Tibial nerve (tissue), 4 donors: ENCODE measurements at regions not wholly inside any gene's neighbourhood (a gene's known extent, or its start where the extent isn't known, plus 50 kb on each side); places are given as distances from the start of the nearest gene placed in this dataset.

ENCODE experiments used
- EP300 ChIP-seq, 2 donors: sonication (generic); formaldehyde crosslinking; IDR thresholded peaks; one replicate each; pipeline ENCODE4 v1.6.1; 2017; ENCODE audit warnings: antibody characterized with exemption in 2 of 2, mild to moderate bottlenecking in 1 of 2
- POLR2A ChIP-seq, 2 donors: fragments of 450-650 bp; IDR thresholded peaks; one replicate each; pipeline ENCODE4 v1.6.1; 2017; ENCODE audit warnings: antibody characterized with exemption in 2 of 2, mild to moderate bottlenecking in 2 of 2, moderate library complexity in 2 of 2
- TF ChIP-seq, protein P1 (sequence below), 5 experiments: fragments of 200-600 bp in 3 of 5; fragments of 450-650 bp in 2 of 5; sonication (generic) in 3 of 5; IDR thresholded peaks; one replicate each; pipeline ENCODE4 v1.5.1; 2016 to 2019; ENCODE audit warnings: antibody characterized with exemption in 5 of 5, mild to moderate bottlenecking in 3 of 5, moderate library complexity in 2 of 5

DNA sequence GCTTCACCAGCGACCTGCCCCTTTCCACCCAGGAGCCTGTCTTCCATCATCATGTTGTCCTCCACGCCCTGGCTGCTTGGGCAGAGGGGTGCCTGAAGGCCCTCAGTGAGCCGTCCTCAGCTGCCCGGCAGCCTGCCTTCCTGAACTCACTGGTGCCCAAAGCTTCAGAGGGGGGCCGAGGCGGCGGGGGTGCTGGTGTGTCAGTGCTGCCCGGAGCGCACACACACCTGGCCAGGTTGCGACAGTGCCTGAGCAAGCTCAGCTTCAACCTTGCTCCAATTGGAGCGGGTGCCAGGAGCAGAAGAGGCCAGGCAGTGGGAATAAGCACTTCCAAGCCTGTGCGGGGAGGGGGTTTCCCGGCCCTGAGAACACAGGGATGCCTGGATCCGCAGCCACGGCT, 566.3 kb downstream of the INHBA start:
- TF ChIP-seq, protein P1, sequence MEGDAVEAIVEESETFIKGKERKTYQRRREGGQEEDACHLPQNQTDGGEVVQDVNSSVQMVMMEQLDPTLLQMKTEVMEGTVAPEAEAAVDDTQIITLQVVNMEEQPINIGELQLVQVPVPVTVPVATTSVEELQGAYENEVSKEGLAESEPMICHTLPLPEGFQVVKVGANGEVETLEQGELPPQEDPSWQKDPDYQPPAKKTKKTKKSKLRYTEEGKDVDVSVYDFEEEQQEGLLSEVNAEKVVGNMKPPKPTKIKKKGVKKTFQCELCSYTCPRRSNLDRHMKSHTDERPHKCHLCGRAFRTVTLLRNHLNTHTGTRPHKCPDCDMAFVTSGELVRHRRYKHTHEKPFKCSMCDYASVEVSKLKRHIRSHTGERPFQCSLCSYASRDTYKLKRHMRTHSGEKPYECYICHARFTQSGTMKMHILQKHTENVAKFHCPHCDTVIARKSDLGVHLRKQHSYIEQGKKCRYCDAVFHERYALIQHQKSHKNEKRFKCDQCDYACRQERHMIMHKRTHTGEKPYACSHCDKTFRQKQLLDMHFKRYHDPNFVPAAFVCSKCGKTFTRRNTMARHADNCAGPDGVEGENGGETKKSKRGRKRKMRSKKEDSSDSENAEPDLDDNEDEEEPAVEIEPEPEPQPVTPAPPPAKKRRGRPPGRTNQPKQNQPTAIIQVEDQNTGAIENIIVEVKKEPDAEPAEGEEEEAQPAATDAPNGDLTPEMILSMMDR (IDR thresholded peaks at IDR 0.05) = no peak
- TF ChIP-seq POLR2A (IDR thresholded peaks at IDR 0.05) (no peak), EP300 (IDR thresholded peaks at IDR 0.05) (no peak)
